ENCODE measurements at regions not wholly inside any gene's neighbourhood (a gene's known extent, or its start where the extent isn't known, plus 50 kb on each side); places are given as distances from the start of the nearest gene placed in this dataset.

DNA sequence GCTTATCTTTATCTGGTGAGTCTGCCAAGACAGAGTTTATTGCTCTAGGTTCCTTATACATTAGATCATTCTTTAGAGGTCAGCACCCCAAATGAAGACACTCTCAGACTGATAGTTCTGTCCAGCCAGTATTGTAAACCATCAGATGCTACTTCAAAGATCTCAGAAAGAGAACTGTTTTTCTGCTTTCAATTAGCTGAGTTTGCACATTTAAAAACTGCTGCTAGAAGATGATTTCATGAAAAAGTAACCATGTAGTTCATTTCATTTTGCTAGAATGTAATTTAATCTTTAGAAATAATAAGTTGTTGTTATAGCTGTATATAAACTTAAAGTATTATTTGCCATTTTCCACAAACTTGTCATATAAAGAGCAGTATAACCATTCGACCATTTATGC lies 344.5 kb upstream of the ATP5MC3 start:
- no peak for DNase-seq (ENCODE audit: low spot score)
- Histone ChIP-seq H3K36me3 (ENCODE audit: control insufficient read depth in 4 of 4, insufficient read depth in 3 of 4, low read depth in 1 of 4, low read length in 3 of 4) (no peaks in the 10 kb centered on the region), H3K9ac (ENCODE audit: low read depth in 1 of 2, low read length in 2 of 2) (no peak overlapping the region), H3K27me3 (ENCODE audit: control insufficient read depth in 4 of 4, insufficient read depth in 4 of 4, low read length in 3 of 4) (peaks cover 0 to 2% (median 0%) of the 10 kb centered on the region in 4 donors), H3K27ac (ENCODE audit: low read depth in 1 of 2, low read length in 2 of 2) (no peak overlapping the region), H3K4me3 (ENCODE audit: low read depth in 1 of 3, low read length in 3 of 3) (no peak overlapping the region), H3K4me1 (ENCODE audit: control insufficient read depth in 4 of 4, insufficient read depth in 4 of 4, low read length in 3 of 4) (no peaks in the 10 kb centered on the region), H3K9me3 (ENCODE audit: control insufficient read depth in 4 of 4, low read length in 3 of 4) (no peaks in the 10 kb centered on the region)
- TF ChIP-seq GABPA (IDR thresholded peaks at IDR 0.05 in 1 of 2, conservative IDR thresholded peaks at IDR 0.05 in 1 of 2), result no peak
- 54% methylated on average over 1 of the region's 1 CpG for WGBS

DNA sequence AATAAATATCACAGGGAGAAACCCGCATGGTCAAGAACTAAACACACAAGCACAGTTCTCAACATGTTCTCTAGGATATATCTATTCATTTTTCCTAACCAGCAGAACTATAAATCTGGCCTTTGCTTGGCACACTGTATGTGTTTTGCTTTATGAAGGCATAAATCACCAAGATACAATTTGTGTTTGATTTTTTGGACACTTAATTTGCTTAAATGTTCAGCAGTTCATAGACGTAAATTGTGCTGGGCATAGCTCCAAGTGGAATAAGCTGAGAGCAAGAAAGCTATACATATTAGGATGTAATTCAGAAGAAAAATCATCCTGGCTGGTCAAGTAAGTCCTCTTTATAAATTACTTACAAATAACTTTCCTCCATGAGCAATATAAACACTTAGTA lies 341.5 kb upstream of the ATP5MC3 start:
- TF ChIP-seq GABPA (IDR thresholded peaks at IDR 0.05 in 1 of 2, conservative IDR thresholded peaks at IDR 0.05 in 1 of 2), result no peak
- TF ChIP-seq YY1 (IDR thresholded peaks at IDR 0.05), result no peak
- TF ChIP-seq TAF1 (conservative IDR thresholded peaks at IDR 0.05), result no peak
- WGBS, result 77% methylated on average over 2 of the region's 2 CpGs
- DNase-seq (ENCODE audit: low spot score), result no peak

DNA sequence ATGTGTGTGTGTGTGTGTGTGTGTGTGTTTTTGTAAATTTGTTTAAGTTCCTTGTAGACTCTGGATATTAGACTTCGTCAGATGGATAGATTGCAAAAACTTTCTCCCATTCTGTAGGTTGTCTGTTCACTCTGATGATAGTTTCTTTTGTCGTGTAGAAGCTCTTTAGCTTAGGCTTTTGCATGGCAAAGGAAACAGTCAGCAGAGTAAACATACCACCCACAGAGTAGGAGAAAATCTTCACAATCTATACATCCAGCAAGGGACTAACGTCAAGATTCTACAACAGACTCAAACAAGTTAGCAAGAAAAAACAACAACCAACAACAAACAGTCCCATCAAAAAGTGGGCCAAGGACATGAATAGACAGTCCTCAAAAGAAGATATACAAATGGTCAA lies 336.7 kb upstream of the ATP5MC3 start:
- TF ChIP-seq RAD21 (IDR thresholded peaks at IDR 0.05), result no peak
- TF ChIP-seq TAF1 (conservative IDR thresholded peaks at IDR 0.05), result no peak
- TF ChIP-seq, protein P1, sequence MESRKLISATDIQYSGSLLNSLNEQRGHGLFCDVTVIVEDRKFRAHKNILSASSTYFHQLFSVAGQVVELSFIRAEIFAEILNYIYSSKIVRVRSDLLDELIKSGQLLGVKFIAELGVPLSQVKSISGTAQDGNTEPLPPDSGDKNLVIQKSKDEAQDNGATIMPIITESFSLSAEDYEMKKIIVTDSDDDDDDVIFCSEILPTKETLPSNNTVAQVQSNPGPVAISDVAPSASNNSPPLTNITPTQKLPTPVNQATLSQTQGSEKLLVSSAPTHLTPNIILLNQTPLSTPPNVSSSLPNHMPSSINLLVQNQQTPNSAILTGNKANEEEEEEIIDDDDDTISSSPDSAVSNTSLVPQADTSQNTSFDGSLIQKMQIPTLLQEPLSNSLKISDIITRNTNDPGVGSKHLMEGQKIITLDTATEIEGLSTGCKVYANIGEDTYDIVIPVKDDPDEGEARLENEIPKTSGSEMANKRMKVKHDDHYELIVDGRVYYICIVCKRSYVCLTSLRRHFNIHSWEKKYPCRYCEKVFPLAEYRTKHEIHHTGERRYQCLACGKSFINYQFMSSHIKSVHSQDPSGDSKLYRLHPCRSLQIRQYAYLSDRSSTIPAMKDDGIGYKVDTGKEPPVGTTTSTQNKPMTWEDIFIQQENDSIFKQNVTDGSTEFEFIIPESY (IDR thresholded peaks at IDR 0.05), result no peak
- no peak for TF ChIP-seq FOXA1 (IDR thresholded peaks at IDR 0.05)
- no peak for TF ChIP-seq GABPA (IDR thresholded peaks at IDR 0.05 in 1 of 2, conservative IDR thresholded peaks at IDR 0.05 in 1 of 2)
- TF ChIP-seq, protein P2, sequence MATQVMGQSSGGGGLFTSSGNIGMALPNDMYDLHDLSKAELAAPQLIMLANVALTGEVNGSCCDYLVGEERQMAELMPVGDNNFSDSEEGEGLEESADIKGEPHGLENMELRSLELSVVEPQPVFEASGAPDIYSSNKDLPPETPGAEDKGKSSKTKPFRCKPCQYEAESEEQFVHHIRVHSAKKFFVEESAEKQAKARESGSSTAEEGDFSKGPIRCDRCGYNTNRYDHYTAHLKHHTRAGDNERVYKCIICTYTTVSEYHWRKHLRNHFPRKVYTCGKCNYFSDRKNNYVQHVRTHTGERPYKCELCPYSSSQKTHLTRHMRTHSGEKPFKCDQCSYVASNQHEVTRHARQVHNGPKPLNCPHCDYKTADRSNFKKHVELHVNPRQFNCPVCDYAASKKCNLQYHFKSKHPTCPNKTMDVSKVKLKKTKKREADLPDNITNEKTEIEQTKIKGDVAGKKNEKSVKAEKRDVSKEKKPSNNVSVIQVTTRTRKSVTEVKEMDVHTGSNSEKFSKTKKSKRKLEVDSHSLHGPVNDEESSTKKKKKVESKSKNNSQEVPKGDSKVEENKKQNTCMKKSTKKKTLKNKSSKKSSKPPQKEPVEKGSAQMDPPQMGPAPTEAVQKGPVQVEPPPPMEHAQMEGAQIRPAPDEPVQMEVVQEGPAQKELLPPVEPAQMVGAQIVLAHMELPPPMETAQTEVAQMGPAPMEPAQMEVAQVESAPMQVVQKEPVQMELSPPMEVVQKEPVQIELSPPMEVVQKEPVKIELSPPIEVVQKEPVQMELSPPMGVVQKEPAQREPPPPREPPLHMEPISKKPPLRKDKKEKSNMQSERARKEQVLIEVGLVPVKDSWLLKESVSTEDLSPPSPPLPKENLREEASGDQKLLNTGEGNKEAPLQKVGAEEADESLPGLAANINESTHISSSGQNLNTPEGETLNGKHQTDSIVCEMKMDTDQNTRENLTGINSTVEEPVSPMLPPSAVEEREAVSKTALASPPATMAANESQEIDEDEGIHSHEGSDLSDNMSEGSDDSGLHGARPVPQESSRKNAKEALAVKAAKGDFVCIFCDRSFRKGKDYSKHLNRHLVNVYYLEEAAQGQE (IDR thresholded peaks at IDR 0.05), result no peak
- no peak for TF ChIP-seq HNF4A (conservative IDR thresholded peaks at IDR 0.05)
- TF ChIP-seq, protein P3, sequence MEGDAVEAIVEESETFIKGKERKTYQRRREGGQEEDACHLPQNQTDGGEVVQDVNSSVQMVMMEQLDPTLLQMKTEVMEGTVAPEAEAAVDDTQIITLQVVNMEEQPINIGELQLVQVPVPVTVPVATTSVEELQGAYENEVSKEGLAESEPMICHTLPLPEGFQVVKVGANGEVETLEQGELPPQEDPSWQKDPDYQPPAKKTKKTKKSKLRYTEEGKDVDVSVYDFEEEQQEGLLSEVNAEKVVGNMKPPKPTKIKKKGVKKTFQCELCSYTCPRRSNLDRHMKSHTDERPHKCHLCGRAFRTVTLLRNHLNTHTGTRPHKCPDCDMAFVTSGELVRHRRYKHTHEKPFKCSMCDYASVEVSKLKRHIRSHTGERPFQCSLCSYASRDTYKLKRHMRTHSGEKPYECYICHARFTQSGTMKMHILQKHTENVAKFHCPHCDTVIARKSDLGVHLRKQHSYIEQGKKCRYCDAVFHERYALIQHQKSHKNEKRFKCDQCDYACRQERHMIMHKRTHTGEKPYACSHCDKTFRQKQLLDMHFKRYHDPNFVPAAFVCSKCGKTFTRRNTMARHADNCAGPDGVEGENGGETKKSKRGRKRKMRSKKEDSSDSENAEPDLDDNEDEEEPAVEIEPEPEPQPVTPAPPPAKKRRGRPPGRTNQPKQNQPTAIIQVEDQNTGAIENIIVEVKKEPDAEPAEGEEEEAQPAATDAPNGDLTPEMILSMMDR (IDR thresholded peaks at IDR 0.05; ENCODE audit: low read depth, low read length, missing input control), result no peak
- TF ChIP-seq FOXA2 (IDR thresholded peaks at IDR 0.05), result no peak
- no peak for TF ChIP-seq HNF4G (IDR thresholded peaks at IDR 0.05)
- no peak for TF ChIP-seq RXRA (IDR thresholded peaks at IDR 0.05)
- TF ChIP-seq, protein P4, sequence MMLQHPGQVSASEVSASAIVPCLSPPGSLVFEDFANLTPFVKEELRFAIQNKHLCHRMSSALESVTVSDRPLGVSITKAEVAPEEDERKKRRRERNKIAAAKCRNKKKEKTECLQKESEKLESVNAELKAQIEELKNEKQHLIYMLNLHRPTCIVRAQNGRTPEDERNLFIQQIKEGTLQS (IDR thresholded peaks at IDR 0.05), result no peak
- TF ChIP-seq, protein P5, sequence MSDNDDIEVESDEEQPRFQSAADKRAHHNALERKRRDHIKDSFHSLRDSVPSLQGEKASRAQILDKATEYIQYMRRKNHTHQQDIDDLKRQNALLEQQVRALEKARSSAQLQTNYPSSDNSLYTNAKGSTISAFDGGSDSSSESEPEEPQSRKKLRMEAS (IDR thresholded peaks at IDR 0.05), result no peak
- TF ChIP-seq SP1 (IDR thresholded peaks at IDR 0.05), result no peak
- Histone ChIP-seq H3K4me3 (ENCODE audit: low read depth in 1 of 3, low read length in 3 of 3) (no peak overlapping the region), H3K9me3 (ENCODE audit: control insufficient read depth in 4 of 4, low read length in 3 of 4) (no peaks in the 10 kb centered on the region), H3K9ac (ENCODE audit: low read depth in 1 of 2, low read length in 2 of 2) (no peak overlapping the region), H3K27me3 (ENCODE audit: control insufficient read depth in 4 of 4, insufficient read depth in 4 of 4, low read length in 3 of 4) (peaks cover 0 to 2% (median 0%) of the 10 kb centered on the region in 4 donors), H3K4me1 (ENCODE audit: control insufficient read depth in 4 of 4, insufficient read depth in 4 of 4, low read length in 3 of 4) (no peaks in the 10 kb centered on the region), H3K27ac (ENCODE audit: low read depth in 1 of 2, low read length in 2 of 2) (no peak overlapping the region), H3K36me3 (ENCODE audit: control insufficient read depth in 4 of 4, insufficient read depth in 3 of 4, low read depth in 1 of 4, low read length in 3 of 4) (no peaks in the 10 kb centered on the region)
- DNase-seq (ENCODE audit: low spot score), result no peak
- 43% methylated on average over 3 of the region's 3 CpGs for WGBS

More for the DNA sequence above, 341.5 kb upstream of the ATP5MC3 start:
- no peaks in the 10 kb centered on the region for H3K36me3 ChIP-seq (ENCODE audit: control insufficient read depth in 4 of 4, insufficient read depth in 3 of 4, low read depth in 1 of 4, low read length in 3 of 4)
- no peaks in the 10 kb centered on the region for H3K9me3 ChIP-seq (ENCODE audit: control insufficient read depth in 4 of 4, low read length in 3 of 4)
- H3K4me1 ChIP-seq (ENCODE audit: control insufficient read depth in 4 of 4, insufficient read depth in 4 of 4, low read length in 3 of 4), result no peaks in the 10 kb centered on the region
- no peak overlapping the region for H3K4me3 ChIP-seq (ENCODE audit: low read depth in 1 of 3, low read length in 3 of 3)
- H3K27ac ChIP-seq (ENCODE audit: low read depth in 1 of 2, low read length in 2 of 2), result no peak overlapping the region
- no peak overlapping the region for H3K9ac ChIP-seq (ENCODE audit: low read depth in 1 of 2, low read length in 2 of 2)
- H3K27me3 ChIP-seq (ENCODE audit: control insufficient read depth in 4 of 4, insufficient read depth in 4 of 4, low read length in 3 of 4), result peaks cover 0 to 2% (median 0%) of the 10 kb centered on the region in 4 donors
